ENCODE measurements at regions not wholly inside any gene's neighbourhood (a gene's known extent, or its start where the extent isn't known, plus 50 kb on each side); places are given as distances from the start of the nearest gene placed in this dataset.

- Mint-ChIP-seq H3K4me1 (ENCODE audit: low read depth) (no peaks in the 10 kb centered on the region), H3K36me3 (ENCODE audit: low read depth) (no peaks in the 10 kb centered on the region), H3K27ac (no peak overlapping the region), H3K9me3 (no peaks in the 10 kb centered on the region), H3K4me3 (no peak overlapping the region), H3K27me3 (peaks cover 52% of the 10 kb centered on the region)
- no peaks in the 10 kb centered on the region for H3K36me3 ChIP-seq (ENCODE audit: insufficient read depth, low read length)
- ATAC-seq (ENCODE audit: poor library complexity) (no peak), DNase-seq (no peak)
- H3K4me3 ChIP-seq (ENCODE audit: low read length) = no peak overlapping the region
- ChIA-PET POLR2A (no interaction called here), CTCF (no interaction called here)
- no peaks in the 10 kb centered on the region for H3K9me3 ChIP-seq (ENCODE audit: control insufficient read depth in 1 of 2, insufficient read depth in 1 of 2, low read length in 2 of 2)
- intact Hi-C loops (cut with DNase I, micrococcal nuclease) = no loop called here
- H3K4me1 ChIP-seq (ENCODE audit: insufficient read depth, low read length) = no peaks in the 10 kb centered on the region
- no peak overlapping the region for H3K27ac ChIP-seq (ENCODE audit: low read depth in 1 of 2, low read length in 2 of 2)
- TF ChIP-seq CTCF (IDR thresholded peaks at IDR 0.05) = no peak
- peaks cover 0 to 4% of the 10 kb centered on the region in 2 experiments for H3K27me3 ChIP-seq (ENCODE audit: control insufficient read depth in 1 of 2, insufficient read depth in 2 of 2, low read length in 2 of 2)
Observed at GRCh38 chr14:101282418-101282817, 278.9 kb upstream of the DIO3 start.

GRCh38 chr14:101284711-101285110, 276.6 kb upstream of the DIO3 start:
- Histone ChIP-seq H3K4me3 (ENCODE audit: low read length) (no peak overlapping the region), H3K36me3 (ENCODE audit: insufficient read depth, low read length) (no peaks in the 10 kb centered on the region), H3K4me1 (ENCODE audit: insufficient read depth, low read length) (no peaks in the 10 kb centered on the region), H3K27ac (ENCODE audit: low read depth in 1 of 2, low read length in 2 of 2) (no peak overlapping the region), H3K27me3 (ENCODE audit: control insufficient read depth in 1 of 2, insufficient read depth in 2 of 2, low read length in 2 of 2) (no peaks in the 10 kb centered on the region), H3K9me3 (ENCODE audit: control insufficient read depth in 1 of 2, insufficient read depth in 1 of 2, low read length in 2 of 2) (no peaks in the 10 kb centered on the region)
- no peaks in the 10 kb centered on the region for H3K9me3 Mint-ChIP-seq
- no peak for TF ChIP-seq CTCF (IDR thresholded peaks at IDR 0.05)
- no peaks in the 10 kb centered on the region for H3K36me3 Mint-ChIP-seq (ENCODE audit: low read depth)
- H3K27me3 Mint-ChIP-seq = peaks cover 67% of the 10 kb centered on the region
- intact Hi-C loops (cut with DNase I, micrococcal nuclease) = no loop called here
- no peaks in the 10 kb centered on the region for H3K4me1 Mint-ChIP-seq (ENCODE audit: low read depth)
- DNase-seq = no peak
- ChIA-PET CTCF (no interaction called here), POLR2A (no interaction called here)
- ATAC-seq (ENCODE audit: poor library complexity) = no peak
- no peak overlapping the region for H3K27ac Mint-ChIP-seq
- no peak overlapping the region for H3K4me3 Mint-ChIP-seq

GRCh38 chr14:101286271-101287018, 274.9 kb upstream of the DIO3 start:
- Mint-ChIP-seq H3K27me3 (peaks cover 78% of the 10 kb centered on the region), H3K36me3 (ENCODE audit: low read depth) (no peaks in the 10 kb centered on the region), H3K4me1 (ENCODE audit: low read depth) (no peaks in the 10 kb centered on the region), H3K27ac (no peak overlapping the region), H3K4me3 (no peak overlapping the region), H3K9me3 (no peaks in the 10 kb centered on the region)
- Histone ChIP-seq H3K9me3 (ENCODE audit: control insufficient read depth in 1 of 2, insufficient read depth in 1 of 2, low read length in 2 of 2) (no peaks in the 10 kb centered on the region), H3K4me3 (ENCODE audit: low read length) (no peak overlapping the region), H3K4me1 (ENCODE audit: insufficient read depth, low read length) (no peaks in the 10 kb centered on the region), H3K36me3 (ENCODE audit: insufficient read depth, low read length) (no peaks in the 10 kb centered on the region), H3K27me3 (ENCODE audit: control insufficient read depth in 1 of 2, insufficient read depth in 2 of 2, low read length in 2 of 2) (peaks cover 0 to 5% of the 10 kb centered on the region in 2 experiments), H3K27ac (ENCODE audit: low read depth in 1 of 2, low read length in 2 of 2) (no peak overlapping the region)
- TF ChIP-seq CTCF (IDR thresholded peaks at IDR 0.05) = no peak
- ChIA-PET CTCF (no interaction called here), POLR2A (no interaction called here)
- intact Hi-C loops (cut with DNase I, micrococcal nuclease) = no loop called here
- no peak for ATAC-seq (ENCODE audit: poor library complexity)
- DNase-seq = no peak

Measured in CD4-positive, alpha-beta T cell (primary cell).